ENCODE measurements at regions not wholly inside any gene's neighbourhood (a gene's known extent, or its start where the extent isn't known, plus 50 kb on each side); places are given as distances from the start of the nearest gene placed in this dataset.

GRCh38 chr15:58276924-58277323 is 138.7 kb downstream of the AQP9 start (continued):
- no peak for TF ChIP-seq TFAP4 (IDR thresholded peaks at IDR 0.05; ENCODE audit: borderline replicate concordance, low read depth)

- intact Hi-C loops (cut with micrococcal nuclease; ENCODE audit: unreplicated experiment) (loop anchor here (10.0 kb wide), 1 partner anchor 97 kb away; no protein-coding TSS in a partner anchor), in situ Hi-C loops (cut with HindIII; ENCODE audit: extremely low pct_ligation_motif_present, low pct_unique_long_range_greater_than_20kb) (no loop called here)
- 39% methylated on average over 1 of the region's 1 CpG for WGBS (ENCODE audit: low lambda C conversion rate)
- no peak overlapping the region for H2AFZ ChIP-seq (ENCODE audit: low read length)
- H3K4me2 ChIP-seq (ENCODE audit: low read depth, low read length): no peak overlapping the region
- DNase-seq (ENCODE audit: low spot score): no peak
- ChIA-PET CTCF (ENCODE audit: low intra/inter-chr PET ratio, low total read pairs) (no interaction called here), POLR2A (no interaction called here)
- ATAC-seq: no peak
- FAIRE-seq: no peak
- no peak overlapping the region for H3K4me3 ChIP-seq (replicated peaks in 1 of 3; ENCODE audit: insufficient read depth in 1 of 3, low read depth in 2 of 3, low read length in 3 of 3)
- H3K9me3 ChIP-seq (ENCODE audit: low read length): no peaks in the 10 kb centered on the region
- no peaks in the 10 kb centered on the region for H3K79me2 ChIP-seq (ENCODE audit: insufficient read depth, low read length)
- no TSS peak for BruUV-seq (replicated peaks)
- no peaks in the 10 kb centered on the region for H3K36me3 ChIP-seq (replicated peaks in 1 of 2; ENCODE audit: control insufficient read depth in 1 of 2, insufficient read depth in 2 of 2, low read length in 2 of 2)
- no peak overlapping the region for H3K9ac ChIP-seq (ENCODE audit: insufficient read depth, low read depth, low read length)
- no peaks in the 10 kb centered on the region for H3K27me3 ChIP-seq (ENCODE audit: control insufficient read depth in 1 of 2, insufficient read depth in 2 of 2, low read length in 2 of 2)
- H3K4me1 ChIP-seq (ENCODE audit: insufficient read depth, low read length): peaks cover 16% of the 10 kb centered on the region
- TF ChIP-seq ZNF563 (CRISPR knock-in tag; IDR thresholded peaks at IDR 0.05) (no peak), KDM3A (CRISPR knock-in tag; IDR thresholded peaks at IDR 0.05; ENCODE audit: low read depth) (no peak), ZNF501 (CRISPR knock-in tag; IDR thresholded peaks at IDR 0.05) (no peak), ZBTB4 (CRISPR knock-in tag; IDR thresholded peaks at IDR 0.05; ENCODE audit: borderline replicate concordance) (no peak), MAZ (IDR thresholded peaks at IDR 0.05; ENCODE audit: borderline replicate concordance, low read depth, low read length) (no peak), MAZ (CRISPR knock-in tag; IDR thresholded peaks at IDR 0.05; ENCODE audit: low read depth) (no peak)
- H4K20me1 ChIP-seq (ENCODE audit: insufficient read depth, low read length): no peaks in the 10 kb centered on the region
- H3K27ac ChIP-seq (ENCODE audit: extremely low read length, insufficient read depth, low read length): no peak overlapping the region
Measured at GRCh38 chr15:58277333-58277732, 139.2 kb downstream of the AQP9 start.
